Vagina (tissue), 2 donors: ENCODE measurements at regions not wholly inside any gene's neighbourhood (a gene's known extent, or its start where the extent isn't known, plus 50 kb on each side); places are given as distances from the start of the nearest gene placed in this dataset.

Source experiments
- DNase-seq, 2 donors: peaks; one replicate each; pipeline ENCODE4 v3.0.0-alpha.2; 2017; ENCODE audit errors: extremely low spot score in 2 of 2
- H3K27ac ChIP-seq: fragments of 200-600 bp; sonication (generic); one replicate; pipeline ENCODE4 v1.5.1; 2019
- H3K27me3 ChIP-seq: fragments of 200-600 bp; sonication (generic); one replicate; pipeline ENCODE4 v1.5.1; 2019
- H3K36me3 ChIP-seq, 2 donors: fragments of 200-600 bp; sonication (generic); one replicate each; pipeline ENCODE4 v1.5.1; 2017 to 2019
- H3K4me1 ChIP-seq: fragments of 200-600 bp; sonication (generic); one replicate; pipeline ENCODE4 v1.5.1; 2019
- H3K4me3 ChIP-seq, 2 donors: fragments of 200-600 bp; sonication (generic); 1 replicate in 1 of 2; 2 replicates in 1 of 2; pipeline ENCODE4 v1.5.1; 2016 to 2019
- H3K9me3 ChIP-seq: fragments of 200-600 bp; sonication (generic); one replicate; pipeline ENCODE4 v1.5.1; 2019
- CTCF ChIP-seq, 3 experiments: fragments of 450-650 bp in 2 of 3; fragments of 200-600 bp in 1 of 3; sonication (generic) in 1 of 3; IDR thresholded peaks; one replicate each; pipeline ENCODE4 v1.5.1; 2017 to 2019; ENCODE audit warnings: antibody characterized with exemption in 3 of 3, mild to moderate bottlenecking in 2 of 3, moderate library complexity in 2 of 3
- POLR2A ChIP-seq, 2 donors: fragments of 450-650 bp; IDR thresholded peaks; one replicate each; pipeline ENCODE4 v1.6.1; 2017; ENCODE audit warnings: antibody characterized with exemption in 2 of 2, mild to moderate bottlenecking in 2 of 2, moderate library complexity in 2 of 2
- POLR2AphosphoS5 ChIP-seq, 2 donors: sonication (generic); formaldehyde crosslinking; IDR thresholded peaks; one replicate each; pipeline ENCODE4 v1.9.0; 2017; ENCODE audit warnings: antibody characterized with exemption in 2 of 2, mild to moderate bottlenecking in 2 of 2, low read depth in 1 of 2; ENCODE audit not compliant: insufficient read depth in 1 of 2
- intact Hi-C: fragments of 100-400 bp; cut with DNase I; formaldehyde crosslinking; loops from one replicate; pipeline ENCODE4 v1.15.1; 2023

- Histone ChIP-seq H3K4me1 (no peaks in the 10 kb centered on the region), H3K27me3 (no peaks in the 10 kb centered on the region), H3K36me3 (no peaks in the 10 kb centered on the region), H3K27ac (no peak overlapping the region), H3K4me3 (no peak overlapping the region), H3K9me3 (no peaks in the 10 kb centered on the region)
- intact Hi-C loops: no loop called here
- TF ChIP-seq POLR2A (IDR thresholded peaks at IDR 0.05) (no peak), POLR2AphosphoS5 (IDR thresholded peaks at IDR 0.05; ENCODE audit: insufficient read depth in 1 of 2, low read depth in 1 of 2) (no peak), CTCF (IDR thresholded peaks at IDR 0.05) (no peak)
- no peak for DNase-seq
These were observed 614.4 kb upstream of the NR2F2 start for GRCh38 chr15:95715906-95716656.

DNA sequence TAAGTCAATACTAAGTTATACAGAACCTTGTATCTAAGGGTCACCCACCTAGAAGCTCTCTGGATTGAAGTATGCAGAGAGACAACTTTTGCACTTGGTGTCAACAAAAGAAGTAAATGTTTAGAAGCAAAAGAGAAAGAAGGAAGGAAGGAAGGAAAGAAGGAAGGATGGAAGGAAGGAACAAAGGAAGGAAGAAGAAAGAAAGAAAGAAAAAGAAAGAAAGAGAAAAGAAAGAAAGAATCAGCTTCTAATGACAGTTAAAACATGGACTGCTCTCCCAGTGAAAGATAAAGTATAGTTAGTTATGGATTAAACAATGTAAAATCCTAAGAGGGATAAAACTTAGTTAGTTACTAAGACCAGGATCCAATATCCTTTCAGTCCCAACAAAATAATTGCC lies 613.8 kb upstream of the NR2F2 start:
- Histone ChIP-seq H3K4me1 (no peaks in the 10 kb centered on the region), H3K27me3 (no peaks in the 10 kb centered on the region), H3K9me3 (no peaks in the 10 kb centered on the region), H3K4me3 (no peak overlapping the region), H3K36me3 (no peaks in the 10 kb centered on the region), H3K27ac (no peak overlapping the region)
- intact Hi-C loops: no loop called here
- no peak for TF ChIP-seq POLR2AphosphoS5 (IDR thresholded peaks at IDR 0.05; ENCODE audit: insufficient read depth in 1 of 2, low read depth in 1 of 2)
- no peak for TF ChIP-seq POLR2A (IDR thresholded peaks at IDR 0.05)
- no peak for DNase-seq

DNA sequence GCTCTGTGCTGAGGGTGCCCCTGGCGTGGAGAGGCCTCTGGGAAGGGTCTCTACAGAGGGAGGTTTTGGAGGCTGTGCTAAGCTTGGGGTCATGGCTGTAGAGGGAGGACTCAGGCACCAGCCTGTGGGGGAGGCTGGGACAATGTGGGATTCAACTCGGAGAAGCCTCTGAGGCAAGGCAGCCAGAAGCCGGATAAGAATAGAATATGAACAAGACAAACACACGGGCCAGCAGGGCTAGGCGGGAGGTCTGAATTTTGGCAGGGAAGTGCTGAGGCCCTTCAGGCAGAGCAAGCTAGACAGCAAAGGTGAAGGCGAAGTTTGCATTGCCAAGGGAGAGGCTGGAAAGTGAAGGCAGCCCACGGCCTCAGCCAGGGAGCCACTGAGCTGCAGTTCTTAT lies 612.1 kb upstream of the NR2F2 start:
- intact Hi-C loops: no loop called here
- H3K9me3 ChIP-seq: no peaks in the 10 kb centered on the region
- no peak for TF ChIP-seq POLR2A (IDR thresholded peaks at IDR 0.05)
- TF ChIP-seq POLR2AphosphoS5 (IDR thresholded peaks at IDR 0.05; ENCODE audit: insufficient read depth in 1 of 2, low read depth in 1 of 2): no peak
- TF ChIP-seq CTCF (IDR thresholded peaks at IDR 0.05): no peak
- H3K36me3 ChIP-seq: no peaks in the 10 kb centered on the region
- no peaks in the 10 kb centered on the region for H3K4me1 ChIP-seq
- H3K27me3 ChIP-seq: no peaks in the 10 kb centered on the region
- no peak overlapping the region for H3K27ac ChIP-seq
- DNase-seq: no peak
- H3K4me3 ChIP-seq: no peak overlapping the region

DNA sequence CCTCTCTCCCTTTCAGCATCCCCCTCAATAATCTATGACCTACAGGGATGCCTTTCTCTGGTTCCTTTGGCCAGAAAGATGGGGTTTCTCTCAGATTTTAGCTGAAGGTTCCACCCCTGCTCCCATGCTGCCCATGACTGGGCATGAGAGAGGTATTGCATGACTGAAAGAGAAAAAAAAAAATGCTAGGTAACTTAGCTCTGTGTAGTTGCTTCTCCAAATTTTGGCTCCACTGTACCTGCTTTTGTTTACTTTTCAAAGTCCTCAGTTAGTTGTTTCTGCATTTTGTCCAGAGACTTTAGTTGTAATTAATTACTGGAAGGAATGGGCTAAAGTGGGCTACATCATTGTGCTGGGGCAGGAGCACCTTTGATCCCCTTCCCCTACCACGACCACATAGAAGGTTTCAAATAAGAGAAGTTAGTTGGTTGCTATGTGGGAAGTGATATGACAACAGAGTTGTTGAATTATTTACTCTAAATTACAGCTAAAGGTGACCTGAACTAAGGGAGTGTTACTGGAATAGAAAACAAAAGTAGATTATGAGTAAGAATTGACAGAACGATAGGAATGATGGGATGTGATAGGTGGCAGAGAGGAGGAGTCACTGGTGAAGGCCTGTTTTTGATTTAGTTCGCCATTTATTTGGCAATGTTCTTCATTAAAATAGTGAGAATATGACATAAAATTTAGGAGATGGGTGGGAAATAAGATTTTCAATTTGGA lies 605.4 kb upstream of the NR2F2 start:
- H3K36me3 ChIP-seq: no peaks in the 10 kb centered on the region
- no peak for DNase-seq
- no peaks in the 10 kb centered on the region for H3K27me3 ChIP-seq
- intact Hi-C loops: no loop called here
- TF ChIP-seq POLR2A (IDR thresholded peaks at IDR 0.05): no peak
- no peaks in the 10 kb centered on the region for H3K4me1 ChIP-seq
- no peak overlapping the region for H3K4me3 ChIP-seq
- H3K27ac ChIP-seq: no peak overlapping the region
- no peaks in the 10 kb centered on the region for H3K9me3 ChIP-seq

GRCh38 chr15:95726891-95727290 lies 603.6 kb upstream of the NR2F2 start:
- DNase-seq: no peak
- no peaks in the 10 kb centered on the region for H3K4me1 ChIP-seq
- no peak overlapping the region for H3K4me3 ChIP-seq
- H3K27ac ChIP-seq: no peak overlapping the region
- no peaks in the 10 kb centered on the region for H3K9me3 ChIP-seq
- intact Hi-C loops: no loop called here
- no peak for TF ChIP-seq POLR2A (IDR thresholded peaks at IDR 0.05)
- TF ChIP-seq POLR2AphosphoS5 (IDR thresholded peaks at IDR 0.05; ENCODE audit: insufficient read depth in 1 of 2, low read depth in 1 of 2): no peak
- no peak for TF ChIP-seq CTCF (IDR thresholded peaks at IDR 0.05)
- no peaks in the 10 kb centered on the region for H3K36me3 ChIP-seq
- H3K27me3 ChIP-seq: no peaks in the 10 kb centered on the region

DNA sequence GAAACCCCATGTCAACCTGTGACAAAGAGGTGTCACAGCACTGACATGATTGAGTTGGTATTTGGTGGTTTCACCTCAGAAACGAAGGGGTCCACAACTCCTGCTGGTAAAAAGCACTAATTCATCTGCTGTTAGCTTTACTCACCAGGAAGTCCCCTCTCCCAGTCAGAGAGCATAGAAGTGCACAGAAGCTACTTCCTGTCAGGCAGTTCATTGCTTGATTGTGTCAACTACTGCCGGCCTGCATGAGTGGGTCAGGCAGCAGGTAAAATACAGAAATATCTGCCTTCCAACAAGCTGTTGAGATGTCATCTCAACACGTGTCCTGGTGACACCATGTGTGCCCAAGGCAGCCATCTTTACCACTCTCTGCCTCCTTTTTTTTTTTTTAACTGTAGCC lies 596.6 kb upstream of the NR2F2 start:
- intact Hi-C loops: no loop called here
- TF ChIP-seq POLR2AphosphoS5 (IDR thresholded peaks at IDR 0.05; ENCODE audit: insufficient read depth in 1 of 2, low read depth in 1 of 2) (no peak), POLR2A (IDR thresholded peaks at IDR 0.05) (no peak), CTCF (IDR thresholded peaks at IDR 0.05) (no peak)
- H3K4me1 ChIP-seq: no peaks in the 10 kb centered on the region
- no peaks in the 10 kb centered on the region for H3K36me3 ChIP-seq
- no peaks in the 10 kb centered on the region for H3K9me3 ChIP-seq
- H3K27me3 ChIP-seq: no peaks in the 10 kb centered on the region
- H3K4me3 ChIP-seq: no peak overlapping the region
- no peak for DNase-seq
- no peak overlapping the region for H3K27ac ChIP-seq
